ENCODE measurements at regions not wholly inside any gene's neighbourhood (a gene's known extent, or its start where the extent isn't known, plus 50 kb on each side); places are given as distances from the start of the nearest gene placed in this dataset.
"Not testable (repeated sequence)": the region's sequence is repeated elsewhere in the genome, so short reads cannot be mapped to it uniquely, and the experiment has no call there.

DNA sequence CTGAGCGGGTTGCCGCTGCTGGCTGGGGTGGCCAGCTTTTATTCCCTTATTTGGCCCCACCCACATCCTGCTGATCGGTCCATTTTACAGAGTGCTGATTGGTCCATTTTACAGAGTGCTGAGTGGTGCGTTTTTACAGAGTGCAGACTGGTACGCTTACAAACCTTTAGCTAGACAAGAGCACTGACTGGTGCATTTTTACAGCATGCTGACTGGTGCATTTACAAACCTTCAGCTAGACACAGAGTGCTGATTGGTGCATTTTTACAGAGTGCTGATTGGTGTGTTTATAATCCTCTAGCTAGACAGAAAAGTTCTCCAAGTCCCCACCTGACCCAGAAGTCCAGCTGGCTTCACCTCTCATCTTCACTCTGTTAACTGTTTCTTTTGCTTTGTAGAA is 1217.6 kb upstream of the TMEFF2 start:
- TF ChIP-seq, protein P1, sequence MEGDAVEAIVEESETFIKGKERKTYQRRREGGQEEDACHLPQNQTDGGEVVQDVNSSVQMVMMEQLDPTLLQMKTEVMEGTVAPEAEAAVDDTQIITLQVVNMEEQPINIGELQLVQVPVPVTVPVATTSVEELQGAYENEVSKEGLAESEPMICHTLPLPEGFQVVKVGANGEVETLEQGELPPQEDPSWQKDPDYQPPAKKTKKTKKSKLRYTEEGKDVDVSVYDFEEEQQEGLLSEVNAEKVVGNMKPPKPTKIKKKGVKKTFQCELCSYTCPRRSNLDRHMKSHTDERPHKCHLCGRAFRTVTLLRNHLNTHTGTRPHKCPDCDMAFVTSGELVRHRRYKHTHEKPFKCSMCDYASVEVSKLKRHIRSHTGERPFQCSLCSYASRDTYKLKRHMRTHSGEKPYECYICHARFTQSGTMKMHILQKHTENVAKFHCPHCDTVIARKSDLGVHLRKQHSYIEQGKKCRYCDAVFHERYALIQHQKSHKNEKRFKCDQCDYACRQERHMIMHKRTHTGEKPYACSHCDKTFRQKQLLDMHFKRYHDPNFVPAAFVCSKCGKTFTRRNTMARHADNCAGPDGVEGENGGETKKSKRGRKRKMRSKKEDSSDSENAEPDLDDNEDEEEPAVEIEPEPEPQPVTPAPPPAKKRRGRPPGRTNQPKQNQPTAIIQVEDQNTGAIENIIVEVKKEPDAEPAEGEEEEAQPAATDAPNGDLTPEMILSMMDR (IDR thresholded peaks at IDR 0.05) = not testable (repeated sequence)
- not testable (repeated sequence) for TF ChIP-seq POLR2A (IDR thresholded peaks at IDR 0.05)

Measured in lower leg skin (tissue), 3 donors.